Spleen (tissue), 11 donors: ENCODE measurements at regions not wholly inside any gene's neighbourhood (a gene's known extent, or its start where the extent isn't known, plus 50 kb on each side); places are given as distances from the start of the nearest gene placed in this dataset.

Experiments used
- DNase-seq: peaks from one replicate; pipeline ENCODE4 v3.0.0-alpha.2; 2020
- H3K27ac ChIP-seq, 8 donors: fragments of 200-600 bp; sonication (generic) in 7 of 8; 1 replicate in 4 of 8; 2 replicates in 4 of 8; pipeline versions ENCODE4 v1.5.0 to v1.8.0; 2016 to 2021; ENCODE audit warnings: inconsistent platforms in 4 of 8, mild to moderate bottlenecking in 4 of 8, moderate library complexity in 1 of 8
- H3K27me3 ChIP-seq, 7 donors: fragments of 200-600 bp; sonication (generic) in 6 of 7; replicated peaks in 1 of 7; 1 replicate in 4 of 7; 2 replicates in 3 of 7; pipeline versions ENCODE4 v1.5.0 to v1.8.0; 2016 to 2021; ENCODE audit warnings: inconsistent platforms in 3 of 7, mild to moderate bottlenecking in 1 of 7
- H3K36me3 ChIP-seq, 6 donors: fragments of 200-600 bp; sonication (generic) in 5 of 6; 1 replicate in 4 of 6; 2 replicates in 2 of 6; pipeline versions ENCODE4 v1.5.0 to v1.8.0; 2016 to 2021; ENCODE audit warnings: inconsistent platforms in 2 of 6
- H3K4me1 ChIP-seq, 6 donors: fragments of 200-600 bp; sonication (generic) in 5 of 6; 1 replicate in 3 of 6; 2 replicates in 3 of 6; pipeline versions ENCODE4 v1.5.0 to v1.8.0; 2016 to 2021; ENCODE audit warnings: inconsistent platforms in 3 of 6
- H3K4me3 ChIP-seq, 8 donors: fragments of 200-600 bp; sonication (generic) in 7 of 8; 1 replicate in 4 of 8; 2 replicates in 4 of 8; pipeline versions ENCODE4 v1.5.0 to v1.8.0; 2016 to 2021; ENCODE audit warnings: inconsistent platforms in 4 of 8, mild to moderate bottlenecking in 4 of 8, moderate library complexity in 2 of 8
- H3K9me3 ChIP-seq, 8 donors: fragments of 200-600 bp; sonication (generic) in 7 of 8; 1 replicate in 4 of 8; 2 replicates in 4 of 8; pipeline versions ENCODE4 v1.5.0 to v1.8.0; 2016 to 2021; ENCODE audit warnings: inconsistent platforms in 4 of 8
- CTCF ChIP-seq, 11 experiments: fragments of 200-600 bp in 7 of 11; fragments of 450-650 bp in 4 of 11; sonication (generic) in 4 of 11; IDR thresholded peaks in 8 of 11; conservative IDR thresholded peaks in 3 of 11; 1 replicate in 7 of 11; 2 replicates in 4 of 11; pipeline versions ENCODE4 v1.4.0 to v1.8.0; 2016 to 2021; ENCODE audit warnings: antibody characterized with exemption in 11 of 11, inconsistent platforms in 4 of 11, mild to moderate bottlenecking in 1 of 11
- POLR2A ChIP-seq, 3 donors: fragments of 450-650 bp; IDR thresholded peaks; one replicate each; pipeline ENCODE4 v1.5.1; 2017; ENCODE audit warnings: antibody characterized with exemption in 3 of 3, mild to moderate bottlenecking in 1 of 3
- POLR2AphosphoS5 ChIP-seq, 3 donors: sonication (generic); formaldehyde crosslinking; IDR thresholded peaks; one replicate each; pipeline ENCODE4 v1.5.1; 2017; ENCODE audit warnings: antibody characterized with exemption in 3 of 3
- WGBS, 5 donors: extraction: QIAGEN DNeasy Blood & Tissue Kit in 3 of 5; methylation state at CpG; one replicate each; pipeline versions ENCODE4 v1.1.5 to v1.1.7; 2013 to 2018; 5-methylcytosine and 5-hydroxymethylcytosine counted together
- intact Hi-C: fragments of 100-400 bp; cut with DNase I; formaldehyde crosslinking; loops from one replicate; pipeline ENCODE4 v1.15.0; 2023; ENCODE audit warnings: low total_unique reads
- donor health status: healthy with polysubstance abuse.
- donor health status: DM: no; HTN: no; CAD: no; lungs with moderate emphysema.
- donor health status: DM: no; HTN: no; CAD: no.
- donor health status: Bipolar disorder and iron deficiency.
- donor health status: healthy.
- donor health status: DM: no; HTN: no; CAD: no.
- donor health status: DM: yes; HTN: yes; CAD: no.

- Histone ChIP-seq H3K36me3 (no peaks in the 10 kb centered on the region), H3K4me3 (no peak overlapping the region), H3K27ac (no peak overlapping the region), H3K27me3 (no peaks in the 10 kb centered on the region), H3K4me1 (no peaks in the 10 kb centered on the region), H3K9me3 (no peaks in the 10 kb centered on the region)
- WGBS, 5 donors, result 85 to 96% (median 89%) methylated on average over 2 of the region's 2 CpGs
- no peak for TF ChIP-seq POLR2A (IDR thresholded peaks at IDR 0.05)
- no peak for TF ChIP-seq CTCF (IDR thresholded peaks at IDR 0.05 in 8 of 11, conservative IDR thresholded peaks at IDR 0.05 in 3 of 11)
- no peak for TF ChIP-seq POLR2AphosphoS5 (IDR thresholded peaks at IDR 0.05)
- no peak for DNase-seq
- intact Hi-C loops, result no loop called here
Observed at GRCh38 chr7:91559947-91560346, 295.7 kb downstream of the FZD1 start.

GRCh38 chr7:91564101-91564500 lies 299.9 kb downstream of the FZD1 start:
- intact Hi-C loops, result no loop called here
- Histone ChIP-seq H3K27me3 (no peaks in the 10 kb centered on the region), H3K9me3 (no peaks in the 10 kb centered on the region), H3K27ac (no peak overlapping the region), H3K4me1 (no peaks in the 10 kb centered on the region), H3K4me3 (no peak overlapping the region), H3K36me3 (no peaks in the 10 kb centered on the region)
- DNase-seq, result no peak
- WGBS, 5 donors, result 90 to 100% (median 93%) methylated on average over 1 of the region's 1 CpG
- TF ChIP-seq POLR2AphosphoS5 (IDR thresholded peaks at IDR 0.05) (no peak), CTCF (IDR thresholded peaks at IDR 0.05 in 8 of 11, conservative IDR thresholded peaks at IDR 0.05 in 3 of 11) (no peak), POLR2A (IDR thresholded peaks at IDR 0.05) (no peak)

GRCh38 chr7:91564541-91564940 lies 300.3 kb downstream of the FZD1 start:
- TF ChIP-seq POLR2A (IDR thresholded peaks at IDR 0.05), result no peak
- no peak for TF ChIP-seq CTCF (IDR thresholded peaks at IDR 0.05 in 8 of 11, conservative IDR thresholded peaks at IDR 0.05 in 3 of 11)
- WGBS, 5 donors, result 64 to 89% (median 79%) methylated on average over 1 of the region's 1 CpG
- DNase-seq, result no peak
- H3K4me3 ChIP-seq, result no peak overlapping the region
- H3K4me1 ChIP-seq, result no peaks in the 10 kb centered on the region
- H3K36me3 ChIP-seq, result no peaks in the 10 kb centered on the region
- no peak overlapping the region for H3K27ac ChIP-seq
- intact Hi-C loops, result no loop called here
- no peaks in the 10 kb centered on the region for H3K9me3 ChIP-seq
- H3K27me3 ChIP-seq, result no peaks in the 10 kb centered on the region

- Histone ChIP-seq H3K9me3 (no peaks in the 10 kb centered on the region), H3K27me3 (no peaks in the 10 kb centered on the region), H3K27ac (no peak overlapping the region), H3K36me3 (no peaks in the 10 kb centered on the region), H3K4me1 (no peaks in the 10 kb centered on the region), H3K4me3 (no peak overlapping the region)
- intact Hi-C loops, result no loop called here
- 75 to 87% (median 80%) methylated on average over 13 of the region's 13 CpGs for WGBS, 5 donors
- DNase-seq, result no peak
- TF ChIP-seq POLR2AphosphoS5 (IDR thresholded peaks at IDR 0.05) (no peak), CTCF (IDR thresholded peaks at IDR 0.05 in 8 of 11, conservative IDR thresholded peaks at IDR 0.05 in 3 of 11) (no peak), POLR2A (IDR thresholded peaks at IDR 0.05) (no peak)
Observed at GRCh38 chr7:91565499-91566401, 301.5 kb downstream of the FZD1 start.
